ENCODE measurements at regions not wholly inside any gene's neighbourhood (a gene's known extent, or its start where the extent isn't known, plus 50 kb on each side); places are given as distances from the start of the nearest gene placed in this dataset.

- H3K23ac ChIP-seq (ENCODE audit: low read depth, low read length, poor library complexity): no peak overlapping the region
- DNase-seq (ENCODE audit: low spot score): no peak
- no peak overlapping the region for H4K91ac ChIP-seq (ENCODE audit: low read depth, low read length, poor library complexity)
- no peaks in the 10 kb centered on the region for H3K27me3 ChIP-seq (ENCODE audit: control insufficient read depth in 3 of 3, insufficient read depth in 3 of 3, low read depth in 1 of 3, low read length in 3 of 3)
- no peak overlapping the region for H2BK15ac ChIP-seq (ENCODE audit: low read length)
- no peak overlapping the region for H2BK12ac ChIP-seq (ENCODE audit: low read length)
- no peaks in the 10 kb centered on the region for H3K79me1 ChIP-seq (ENCODE audit: low read depth, low read length)
- H3K36me3 ChIP-seq (replicated peaks in 1 of 2; ENCODE audit: control insufficient read depth in 2 of 2, insufficient read depth in 2 of 2, low read length in 2 of 2): no peaks in the 10 kb centered on the region
- H2AK5ac ChIP-seq (ENCODE audit: low read depth, low read length): peak overlapping the region; percentile 47
- H4K8ac ChIP-seq (ENCODE audit: low read depth, low read length): no peak overlapping the region
- no peak overlapping the region for H2BK5ac ChIP-seq (ENCODE audit: low read length)
- no peak overlapping the region for H2AFZ ChIP-seq (ENCODE audit: low read length)
- no peak overlapping the region for H3K4me3 ChIP-seq (ENCODE audit: low read length in 2 of 2)
- no peak overlapping the region for H3K14ac ChIP-seq (ENCODE audit: low read length)
- no peak overlapping the region for H3K27ac ChIP-seq (replicated peaks; ENCODE audit: low read length)
- H3K9ac ChIP-seq (ENCODE audit: low read depth, low read length, poor library complexity): no peak overlapping the region
- peaks cover 0 to 2% of the 10 kb centered on the region in 2 donors for H3K9me3 ChIP-seq (replicated peaks in 1 of 2; ENCODE audit: control insufficient read depth in 2 of 2, insufficient read depth in 1 of 2, low read depth in 1 of 2, low read length in 2 of 2)
- H3K4me1 ChIP-seq (ENCODE audit: control insufficient read depth in 2 of 2, insufficient read depth in 1 of 2, low read depth in 1 of 2, low read length in 2 of 2): no peaks in the 10 kb centered on the region
- H2BK120ac ChIP-seq (ENCODE audit: low read depth, low read length): no peak overlapping the region
- no CpG with 5 or more reads among the region's 9 CpGs for WGBS, 2 donors (ENCODE audit: extremely low coverage in 2 of 2, insufficient read length in 2 of 2, insufficient replicate concordance in 1 of 2)
- H3K4ac ChIP-seq (ENCODE audit: low read length): no peak overlapping the region
- H3K4me2 ChIP-seq (ENCODE audit: insufficient read depth, low read length, poor library complexity, severe bottlenecking): no peak overlapping the region
- H3K18ac ChIP-seq (ENCODE audit: low read length): no peak overlapping the region
Measured at GRCh38 chr17:77656054-77656453, 302.4 kb upstream of the TNRC6C start.

GRCh38 chr17:77657839-77658238, 300.7 kb upstream of the TNRC6C start:
- Histone ChIP-seq H3K27me3 (ENCODE audit: control insufficient read depth in 3 of 3, insufficient read depth in 3 of 3, low read depth in 1 of 3, low read length in 3 of 3) (no peaks in the 10 kb centered on the region), H3K14ac (ENCODE audit: low read length) (no peak overlapping the region)
- no CpG with 5 or more reads among the region's 6 CpGs for WGBS, 2 donors (ENCODE audit: extremely low coverage in 2 of 2, insufficient read length in 2 of 2, insufficient replicate concordance in 1 of 2)

GRCh38 chr17:77660524-77660923, 298.0 kb upstream of the TNRC6C start:
- H3K4me2 ChIP-seq (ENCODE audit: insufficient read depth, low read length, poor library complexity, severe bottlenecking): no peak overlapping the region
- no peak overlapping the region for H3K9ac ChIP-seq (ENCODE audit: low read depth, low read length, poor library complexity)
- no peaks in the 10 kb centered on the region for H3K27me3 ChIP-seq (ENCODE audit: control insufficient read depth in 3 of 3, insufficient read depth in 3 of 3, low read depth in 1 of 3, low read length in 3 of 3)
- no peak overlapping the region for H3K4ac ChIP-seq (ENCODE audit: low read length)
- H2AFZ ChIP-seq (ENCODE audit: low read length): no peak overlapping the region
- H3K23ac ChIP-seq (ENCODE audit: low read depth, low read length, poor library complexity): no peak overlapping the region
- H4K8ac ChIP-seq (ENCODE audit: low read depth, low read length): no peak overlapping the region
- no peak overlapping the region for H4K91ac ChIP-seq (ENCODE audit: low read depth, low read length, poor library complexity)
- H3K79me1 ChIP-seq (ENCODE audit: low read depth, low read length): no peaks in the 10 kb centered on the region
- no peaks in the 10 kb centered on the region for H3K4me1 ChIP-seq (ENCODE audit: control insufficient read depth in 2 of 2, insufficient read depth in 1 of 2, low read depth in 1 of 2, low read length in 2 of 2)
- H3K36me3 ChIP-seq (replicated peaks in 1 of 2; ENCODE audit: control insufficient read depth in 2 of 2, insufficient read depth in 2 of 2, low read length in 2 of 2): no peaks in the 10 kb centered on the region
- no peak overlapping the region for H3K27ac ChIP-seq (replicated peaks; ENCODE audit: low read length)
- H2BK120ac ChIP-seq (ENCODE audit: low read depth, low read length): no peak overlapping the region
- peaks cover 0 to 2% of the 10 kb centered on the region in 2 donors for H3K9me3 ChIP-seq (replicated peaks in 1 of 2; ENCODE audit: control insufficient read depth in 2 of 2, insufficient read depth in 1 of 2, low read depth in 1 of 2, low read length in 2 of 2)
- no CpG with 5 or more reads among the region's 4 CpGs for WGBS, 2 donors (ENCODE audit: extremely low coverage in 2 of 2, insufficient read length in 2 of 2, insufficient replicate concordance in 1 of 2)
- H3K14ac ChIP-seq (ENCODE audit: low read length): no peak overlapping the region
- no peak overlapping the region for H3K18ac ChIP-seq (ENCODE audit: low read length)
- no peak overlapping the region for H2BK15ac ChIP-seq (ENCODE audit: low read length)
- no peak overlapping the region for H2BK12ac ChIP-seq (ENCODE audit: low read length)
- H2BK5ac ChIP-seq (ENCODE audit: low read length): no peak overlapping the region
- H3K4me3 ChIP-seq (ENCODE audit: low read length in 2 of 2): no peak overlapping the region
- H2AK5ac ChIP-seq (ENCODE audit: low read depth, low read length): no peak overlapping the region
- no peak for DNase-seq (ENCODE audit: low spot score)

More at GRCh38 chr17:77657839-77658238, 300.7 kb upstream of the TNRC6C start:
- H3K4me3 ChIP-seq (ENCODE audit: low read length in 2 of 2): no peak overlapping the region
- no peak overlapping the region for H3K18ac ChIP-seq (ENCODE audit: low read length)
- H3K4ac ChIP-seq (ENCODE audit: low read length): no peak overlapping the region
- no peak overlapping the region for H2AK5ac ChIP-seq (ENCODE audit: low read depth, low read length)
- H3K36me3 ChIP-seq (replicated peaks in 1 of 2; ENCODE audit: control insufficient read depth in 2 of 2, insufficient read depth in 2 of 2, low read length in 2 of 2): no peaks in the 10 kb centered on the region
- no peak overlapping the region for H4K8ac ChIP-seq (ENCODE audit: low read depth, low read length)
- H3K4me1 ChIP-seq (ENCODE audit: control insufficient read depth in 2 of 2, insufficient read depth in 1 of 2, low read depth in 1 of 2, low read length in 2 of 2): no peaks in the 10 kb centered on the region
- no peaks in the 10 kb centered on the region for H3K9me3 ChIP-seq (replicated peaks in 1 of 2; ENCODE audit: control insufficient read depth in 2 of 2, insufficient read depth in 1 of 2, low read depth in 1 of 2, low read length in 2 of 2)
- H3K79me1 ChIP-seq (ENCODE audit: low read depth, low read length): no peaks in the 10 kb centered on the region
- H2AFZ ChIP-seq (ENCODE audit: low read length): no peak overlapping the region
- H3K4me2 ChIP-seq (ENCODE audit: insufficient read depth, low read length, poor library complexity, severe bottlenecking): no peak overlapping the region
- no peak overlapping the region for H3K27ac ChIP-seq (replicated peaks; ENCODE audit: low read length)
- H3K23ac ChIP-seq (ENCODE audit: low read depth, low read length, poor library complexity): no peak overlapping the region
- H2BK5ac ChIP-seq (ENCODE audit: low read length): no peak overlapping the region
- H2BK15ac ChIP-seq (ENCODE audit: low read length): no peak overlapping the region
- no peak overlapping the region for H2BK120ac ChIP-seq (ENCODE audit: low read depth, low read length)
- no peak for DNase-seq (ENCODE audit: low spot score)
- H4K91ac ChIP-seq (ENCODE audit: low read depth, low read length, poor library complexity): no peak overlapping the region
- H3K9ac ChIP-seq (ENCODE audit: low read depth, low read length, poor library complexity): no peak overlapping the region
- no peak overlapping the region for H2BK12ac ChIP-seq (ENCODE audit: low read length)

- H3K27ac ChIP-seq (replicated peaks; ENCODE audit: low read length): no peak overlapping the region
- H3K27me3 ChIP-seq (ENCODE audit: control insufficient read depth in 3 of 3, insufficient read depth in 3 of 3, low read depth in 1 of 3, low read length in 3 of 3): no peaks in the 10 kb centered on the region
- no peak overlapping the region for H3K9ac ChIP-seq (ENCODE audit: low read depth, low read length, poor library complexity)
- no peak overlapping the region for H2BK5ac ChIP-seq (ENCODE audit: low read length)
- DNase-seq (ENCODE audit: low spot score): no peak
- H2AFZ ChIP-seq (ENCODE audit: low read length): no peak overlapping the region
- no CpG with 5 or more reads among the region's 4 CpGs for WGBS, 2 donors (ENCODE audit: extremely low coverage in 2 of 2, insufficient read length in 2 of 2, insufficient replicate concordance in 1 of 2)
- no peak overlapping the region for H3K4me3 ChIP-seq (ENCODE audit: low read length in 2 of 2)
- no peak overlapping the region for H3K18ac ChIP-seq (ENCODE audit: low read length)
- H3K4ac ChIP-seq (ENCODE audit: low read length): no peak overlapping the region
- no peaks in the 10 kb centered on the region for H3K36me3 ChIP-seq (replicated peaks in 1 of 2; ENCODE audit: control insufficient read depth in 2 of 2, insufficient read depth in 2 of 2, low read length in 2 of 2)
- H3K4me1 ChIP-seq (ENCODE audit: control insufficient read depth in 2 of 2, insufficient read depth in 1 of 2, low read depth in 1 of 2, low read length in 2 of 2): no peaks in the 10 kb centered on the region
- H2BK120ac ChIP-seq (ENCODE audit: low read depth, low read length): no peak overlapping the region
- no peak overlapping the region for H4K91ac ChIP-seq (ENCODE audit: low read depth, low read length, poor library complexity)
- no peak overlapping the region for H3K4me2 ChIP-seq (ENCODE audit: insufficient read depth, low read length, poor library complexity, severe bottlenecking)
- H3K79me1 ChIP-seq (ENCODE audit: low read depth, low read length): no peaks in the 10 kb centered on the region
- H3K14ac ChIP-seq (ENCODE audit: low read length): no peak overlapping the region
- no peak overlapping the region for H3K23ac ChIP-seq (ENCODE audit: low read depth, low read length, poor library complexity)
- no peak overlapping the region for H2BK12ac ChIP-seq (ENCODE audit: low read length)
- H4K8ac ChIP-seq (ENCODE audit: low read depth, low read length): no peak overlapping the region
- peaks cover 0 to 2% of the 10 kb centered on the region in 2 donors for H3K9me3 ChIP-seq (replicated peaks in 1 of 2; ENCODE audit: control insufficient read depth in 2 of 2, insufficient read depth in 1 of 2, low read depth in 1 of 2, low read length in 2 of 2)
- no peak overlapping the region for H2BK15ac ChIP-seq (ENCODE audit: low read length)
- no peak overlapping the region for H2AK5ac ChIP-seq (ENCODE audit: low read depth, low read length)
Measured at GRCh38 chr17:77662833-77663232, 295.7 kb upstream of the TNRC6C start.
